ENCODE measurements at regions not wholly inside any gene's neighbourhood (a gene's known extent, or its start where the extent isn't known, plus 50 kb on each side); places are given as distances from the start of the nearest gene placed in this dataset.
A peak's percentile ranks its signal among the peaks of the same experiment; 100 is the strongest.

DNA sequence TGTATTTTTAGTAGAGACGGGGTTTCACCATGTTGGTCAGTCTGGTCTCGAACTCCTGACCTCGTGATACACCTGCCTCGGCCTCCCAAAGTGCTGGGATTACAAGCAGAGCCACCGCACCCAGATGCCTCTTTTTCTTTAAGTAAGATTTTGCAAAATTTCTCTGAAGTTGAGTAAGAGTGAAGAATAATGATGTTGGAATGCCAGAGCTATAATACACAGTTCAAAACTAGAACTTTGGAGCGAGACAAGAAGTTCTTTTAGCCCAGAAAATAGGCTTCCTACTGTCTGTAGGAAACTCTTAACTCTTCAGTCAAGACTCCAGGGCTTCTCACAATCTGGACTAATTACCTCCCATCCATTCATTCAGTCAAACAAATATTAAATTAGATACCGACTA lies 51.4 kb downstream of the MARCHF4 start:
- DNase-seq, result no peak

DNA sequence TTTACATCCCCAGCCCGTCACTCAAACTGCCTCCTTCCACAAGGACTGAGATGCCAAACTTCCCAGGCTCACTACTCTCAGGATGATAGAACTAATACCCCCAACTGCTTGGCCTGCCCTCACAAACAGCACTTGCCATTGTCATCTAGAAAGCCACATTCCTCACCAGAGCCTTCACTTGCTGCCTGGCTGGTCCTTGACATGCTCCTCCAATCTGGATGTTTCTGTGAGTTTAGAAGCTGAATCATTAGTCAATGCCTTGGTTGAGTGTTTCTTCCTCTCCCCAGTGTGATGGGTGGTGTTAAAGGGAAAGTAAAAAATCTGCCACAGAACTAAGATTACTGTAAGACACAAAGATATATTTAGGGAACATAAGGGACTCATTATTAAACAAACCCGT lies 52.5 kb downstream of the MARCHF4 start:
- no peak for DNase-seq

DNA sequence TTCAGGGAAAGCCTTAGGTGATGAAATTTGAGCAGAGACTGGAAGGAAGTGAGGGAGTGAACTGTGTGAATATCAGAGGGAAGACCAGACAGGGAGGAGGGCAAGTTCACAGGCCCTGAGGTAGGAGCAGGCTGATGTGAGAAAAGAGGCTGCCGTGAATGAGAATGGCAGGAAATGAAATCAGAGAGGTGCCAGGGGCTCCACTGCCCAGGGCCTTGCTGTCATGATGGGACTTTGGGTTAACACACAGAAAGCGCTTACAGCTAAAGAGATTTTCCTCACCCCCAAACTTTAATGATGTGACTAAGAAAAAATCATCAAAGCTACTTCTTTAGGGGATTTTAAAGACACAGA lies 53.8 kb downstream of the MARCHF4 start:
- no peak for DNase-seq

DNA sequence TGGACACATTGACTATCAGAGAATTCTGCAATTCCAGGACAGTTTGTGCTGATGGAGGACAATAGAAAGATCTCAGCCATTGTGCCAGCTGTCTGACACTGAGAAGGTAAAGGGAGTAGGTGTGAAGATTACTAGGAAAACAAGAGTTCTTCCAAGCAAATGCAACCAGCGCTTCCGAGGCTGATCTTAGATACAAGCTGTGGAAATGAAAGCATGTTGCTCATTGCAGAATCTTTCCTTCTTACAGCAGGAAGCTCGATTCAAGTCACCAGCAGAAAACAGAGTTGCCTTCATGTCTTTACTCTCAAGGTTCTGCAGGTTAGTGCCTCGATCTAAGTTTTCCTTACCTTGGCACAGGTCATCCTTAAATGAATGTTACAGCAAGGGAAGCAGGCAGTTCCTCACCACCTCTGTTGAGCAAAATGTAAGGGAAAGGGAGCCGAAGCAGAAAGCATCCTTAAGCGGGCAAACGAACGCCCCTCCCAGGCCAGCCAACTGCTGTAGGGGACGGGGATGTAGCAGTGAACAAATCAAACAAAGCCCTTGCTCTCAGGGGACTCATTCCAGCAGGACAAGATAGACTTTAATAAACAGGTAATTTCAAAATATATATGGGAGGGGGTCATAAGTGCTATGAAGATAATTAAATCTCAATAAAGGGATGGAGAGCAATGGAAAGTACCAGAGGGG lies 54.3 kb downstream of the MARCHF4 start:
- no peak for DNase-seq

DNA sequence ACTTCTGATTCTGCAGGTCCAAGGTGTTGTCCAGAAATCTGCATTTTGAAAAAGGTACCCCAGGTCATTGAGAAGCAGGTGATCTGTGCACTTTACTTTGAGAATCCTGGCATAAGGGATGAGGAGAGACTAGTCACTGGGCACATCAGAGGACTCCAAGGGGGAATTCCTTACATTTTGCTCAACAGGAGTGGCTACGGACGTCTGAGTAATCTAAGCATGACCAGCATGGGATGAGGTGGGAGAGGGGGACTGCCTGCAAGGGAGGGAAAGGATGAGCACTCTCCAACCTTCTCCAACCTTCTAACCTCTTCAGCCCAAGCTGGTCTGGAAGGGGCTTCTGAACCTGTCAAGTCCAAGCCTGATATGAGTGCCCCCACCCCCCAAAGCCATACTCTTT lies 55.5 kb downstream of the MARCHF4 start:
- DNase-seq, result peak in 1 of 2 donors; percentile 45

DNA sequence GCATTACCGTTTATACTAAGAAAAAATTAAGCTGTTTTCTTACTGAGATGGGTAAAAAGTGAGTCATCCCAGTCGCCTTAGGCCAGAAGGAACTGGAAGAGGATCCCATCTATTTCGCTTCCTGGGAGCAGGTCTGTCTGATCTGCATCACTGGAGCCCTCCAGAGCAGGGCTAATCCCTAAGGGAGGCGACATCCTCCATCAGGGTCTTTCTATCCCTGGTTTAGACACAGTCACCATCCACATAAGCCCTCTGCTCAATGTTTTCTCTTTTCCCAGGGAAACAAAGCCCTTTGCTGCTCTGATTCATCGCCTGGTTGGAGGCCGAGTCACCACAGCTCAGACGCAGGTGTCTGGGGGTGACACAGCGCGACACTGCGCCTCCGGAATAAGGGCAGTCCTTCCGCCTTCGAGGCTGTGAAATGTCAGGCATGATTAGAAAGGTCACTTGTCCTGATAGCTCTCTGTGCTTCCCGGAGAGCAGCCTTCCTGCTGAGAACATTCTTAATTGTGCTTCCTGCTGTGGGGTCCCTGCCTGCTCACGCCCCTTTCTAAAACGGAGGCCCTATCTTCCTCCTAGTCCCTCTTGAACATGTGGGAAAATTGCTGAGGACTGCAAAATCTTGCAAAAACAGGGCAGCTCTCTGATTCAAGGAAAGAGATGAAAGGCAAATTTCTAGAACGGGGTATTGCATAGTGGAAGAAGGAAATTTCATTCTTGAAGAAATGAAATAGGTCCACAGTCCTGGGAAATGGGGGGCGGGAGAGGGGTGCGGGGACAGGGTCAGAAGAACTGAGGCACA lies 56.3 kb downstream of the MARCHF4 start:
- peak in 1 of 2 donors; percentile 6 for DNase-seq

DNA sequence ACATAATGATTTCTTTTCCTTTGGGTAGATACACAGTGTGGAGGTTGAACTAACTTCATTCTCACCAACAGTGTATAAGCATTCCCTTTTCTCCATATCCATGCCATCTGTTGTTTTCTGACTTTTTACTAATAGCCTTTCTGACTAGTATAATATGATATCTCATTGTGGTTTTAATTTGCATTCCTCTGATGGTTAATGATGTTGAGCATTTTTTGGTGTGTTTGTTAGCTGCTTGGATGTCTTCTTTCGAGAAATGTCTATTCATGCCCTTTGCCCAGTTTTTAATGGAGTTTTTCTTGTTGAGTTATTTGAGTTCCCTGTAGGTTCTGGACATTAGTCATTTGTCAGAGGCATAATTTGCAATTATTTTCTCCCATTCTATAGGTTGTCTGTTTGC lies 59.8 kb downstream of the MARCHF4 start:
- no peak for DNase-seq

DNA sequence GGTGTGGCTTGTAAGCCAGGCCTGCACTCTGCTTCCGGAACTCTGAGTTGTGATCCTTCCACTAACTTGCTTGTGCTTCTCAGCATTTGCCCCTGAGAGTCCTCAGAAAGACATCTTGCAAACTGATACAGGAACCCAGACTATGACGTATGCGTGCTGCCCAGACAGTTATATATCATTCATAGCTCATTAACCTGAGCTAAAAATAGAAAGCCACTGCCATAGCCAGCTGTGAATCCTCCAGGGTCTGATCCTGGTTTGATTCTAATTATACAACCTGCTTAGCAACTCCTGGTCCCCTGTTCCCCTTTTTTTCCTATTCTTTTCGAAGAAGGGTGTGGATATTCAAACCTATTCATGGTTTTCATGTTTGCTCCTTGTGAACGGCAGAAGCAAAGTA lies 63.7 kb downstream of the MARCHF4 start:
- DNase-seq, result no peak

DNA sequence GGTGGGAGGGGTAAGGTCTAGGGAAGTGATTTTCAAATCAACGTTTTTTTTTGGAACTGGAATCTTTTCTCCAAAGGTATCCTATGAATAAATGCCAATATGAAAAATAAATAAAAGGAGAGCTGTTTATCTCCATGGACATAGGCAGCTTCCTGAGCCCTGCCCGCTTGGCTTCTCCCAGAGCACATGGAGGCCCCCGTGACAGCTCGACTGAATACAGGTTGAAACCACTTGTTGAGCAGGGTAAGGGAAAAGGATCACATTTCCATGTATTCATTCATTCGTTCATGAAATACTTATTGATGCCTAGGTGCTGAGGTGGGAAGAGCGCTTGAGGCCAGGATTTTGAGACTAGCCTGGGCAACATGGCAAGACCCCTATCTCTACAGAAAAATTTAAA lies 64.8 kb downstream of the MARCHF4 start:
- no peak for DNase-seq

DNA sequence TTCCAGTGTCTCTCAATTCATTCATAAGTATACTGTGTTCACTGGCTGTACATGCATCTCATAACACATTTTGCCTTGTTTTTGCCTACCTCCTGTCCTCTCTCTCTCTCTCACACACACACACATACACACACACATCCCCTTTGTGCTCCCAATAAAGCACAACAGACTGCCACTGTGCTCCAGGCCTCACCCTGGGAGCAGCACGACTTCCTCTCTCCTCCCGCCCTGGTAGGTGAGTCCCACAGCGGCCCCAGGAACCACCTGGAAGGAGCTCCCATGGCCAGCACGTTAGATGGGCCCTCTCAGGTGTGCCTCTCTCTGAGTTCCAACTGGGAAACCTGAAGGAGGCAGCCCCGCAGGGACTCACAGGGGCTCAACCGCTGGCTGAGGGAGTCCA lies 65.4 kb downstream of the MARCHF4 start:
- no peak for DNase-seq

DNA sequence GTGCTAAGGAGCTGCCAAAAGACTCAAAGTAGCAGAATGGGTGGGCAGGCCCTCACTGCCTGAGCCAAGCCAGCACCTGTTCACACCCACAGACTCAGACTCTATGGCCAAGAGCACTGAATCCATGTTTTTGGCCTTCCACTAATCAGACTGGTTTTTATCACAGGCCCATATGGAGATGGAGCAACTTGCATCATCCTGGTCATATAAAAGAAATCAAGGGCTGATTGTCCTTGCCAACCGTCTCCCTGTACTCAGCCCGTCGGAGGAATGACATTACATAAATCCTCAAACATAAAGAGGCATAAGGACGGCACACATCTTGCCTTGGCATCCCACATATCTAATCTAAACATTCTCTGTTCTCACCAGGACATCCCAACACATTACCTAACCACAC lies 66.7 kb downstream of the MARCHF4 start:
- no peak for DNase-seq

DNA sequence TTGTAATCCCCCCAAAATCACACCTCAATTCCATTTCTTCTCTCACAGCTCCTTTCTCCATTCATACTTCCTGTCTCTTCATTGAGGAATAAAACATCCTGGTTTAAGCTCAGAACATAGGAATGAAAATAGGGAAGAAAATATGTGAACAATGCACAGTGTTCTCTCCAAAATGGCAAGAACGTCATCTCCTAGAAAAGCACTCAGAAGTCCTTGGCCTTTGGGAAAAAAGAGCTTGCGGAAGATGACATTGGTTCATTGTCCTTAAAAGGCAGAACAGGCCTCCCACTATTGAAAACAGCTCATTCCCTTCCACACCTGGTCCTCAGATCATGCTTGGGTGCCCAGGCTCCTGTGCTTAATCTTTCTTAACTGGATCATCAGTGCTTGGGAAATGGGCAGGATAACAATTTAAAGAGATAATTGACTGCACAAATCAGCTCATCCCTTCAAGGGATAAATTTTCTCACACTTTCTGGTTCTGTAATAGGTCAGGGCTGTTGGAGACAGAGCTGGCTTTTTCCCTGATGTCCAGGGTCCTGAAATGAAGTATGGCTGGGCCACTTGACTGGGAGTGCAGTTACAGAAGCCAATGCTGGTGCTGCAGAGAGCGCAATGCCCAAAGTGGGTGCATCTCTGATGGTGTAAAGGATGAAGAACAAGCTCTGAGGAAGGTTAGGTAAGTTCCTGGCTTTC lies 69.2 kb downstream of the MARCHF4 start:
- DNase-seq, result no peak

DNA sequence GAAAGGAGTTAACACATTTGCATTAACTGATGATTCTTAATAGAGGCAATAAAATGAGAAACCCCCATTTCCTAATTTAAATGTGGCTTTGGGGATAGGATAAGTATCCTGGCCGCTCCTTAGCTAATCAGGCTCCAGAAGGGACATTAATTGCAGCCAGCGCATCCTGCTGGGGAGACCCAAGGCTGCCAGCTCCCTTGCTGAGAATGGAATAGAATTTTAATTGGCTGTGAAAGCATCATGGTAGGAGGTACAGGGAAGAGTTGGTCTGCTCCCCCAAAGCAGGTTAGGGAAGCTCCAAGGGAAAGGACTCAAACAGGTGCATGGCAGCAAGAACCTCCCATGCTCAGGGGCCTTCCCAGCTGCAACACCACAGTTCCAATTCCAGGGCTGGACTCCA lies 71.4 kb downstream of the MARCHF4 start:
- DNase-seq, result no peak

DNA sequence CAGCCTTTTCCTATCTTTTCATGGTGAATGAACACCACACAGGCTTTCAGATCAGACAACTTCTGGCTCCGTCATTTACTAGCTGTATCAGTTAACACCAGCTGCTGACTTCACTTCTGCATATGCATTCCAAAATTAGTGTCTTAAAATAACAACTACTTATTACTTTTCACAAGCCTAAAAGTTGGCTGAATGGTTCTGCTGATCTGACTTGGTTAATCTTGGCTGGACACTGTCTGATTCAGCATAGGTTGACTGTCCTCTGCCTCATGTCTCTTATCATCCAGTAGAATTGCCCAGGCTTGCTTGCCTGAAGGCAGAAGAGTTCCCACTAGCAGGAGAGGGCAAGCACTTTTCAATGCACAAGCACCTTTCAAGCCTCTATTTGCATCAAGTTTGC lies 72.7 kb downstream of the MARCHF4 start:
- DNase-seq, result no peak

DNA sequence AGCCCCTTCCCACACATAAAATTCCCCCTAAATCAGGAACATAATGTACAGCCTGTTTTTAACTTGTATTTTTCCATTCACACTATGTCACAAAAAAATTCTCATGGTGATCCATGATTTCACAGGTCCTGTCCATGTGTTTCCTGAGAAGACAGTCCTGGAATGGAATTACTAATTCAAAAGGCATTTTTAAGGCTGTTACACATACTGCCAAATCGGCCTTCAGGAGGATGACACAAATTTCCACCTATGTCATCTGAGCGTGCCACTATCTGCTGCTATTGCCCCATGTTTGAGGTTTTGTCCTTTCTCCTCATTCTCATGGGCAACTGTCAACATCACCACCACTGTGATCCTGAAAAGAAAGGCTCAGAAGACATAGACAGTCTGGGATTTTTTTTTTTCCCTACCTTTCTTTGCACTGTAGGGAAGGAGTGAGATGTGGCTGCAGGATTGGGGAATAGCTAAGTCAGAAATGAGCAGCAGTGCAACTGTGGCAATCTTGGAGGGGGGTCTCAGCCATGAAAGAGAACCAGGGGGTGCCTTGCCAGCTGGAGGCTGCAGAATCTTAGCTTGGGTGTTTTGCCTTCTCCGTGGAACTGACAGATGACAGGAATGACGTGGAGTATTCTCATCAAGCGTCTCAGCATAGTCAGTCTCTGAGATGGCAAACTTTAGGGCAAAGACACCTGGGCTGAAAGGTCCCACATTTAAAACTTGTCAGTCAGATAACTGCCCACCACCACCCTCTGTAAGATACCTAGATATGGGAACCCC lies 73.4 kb downstream of the MARCHF4 start:
- no peak for DNase-seq

DNA sequence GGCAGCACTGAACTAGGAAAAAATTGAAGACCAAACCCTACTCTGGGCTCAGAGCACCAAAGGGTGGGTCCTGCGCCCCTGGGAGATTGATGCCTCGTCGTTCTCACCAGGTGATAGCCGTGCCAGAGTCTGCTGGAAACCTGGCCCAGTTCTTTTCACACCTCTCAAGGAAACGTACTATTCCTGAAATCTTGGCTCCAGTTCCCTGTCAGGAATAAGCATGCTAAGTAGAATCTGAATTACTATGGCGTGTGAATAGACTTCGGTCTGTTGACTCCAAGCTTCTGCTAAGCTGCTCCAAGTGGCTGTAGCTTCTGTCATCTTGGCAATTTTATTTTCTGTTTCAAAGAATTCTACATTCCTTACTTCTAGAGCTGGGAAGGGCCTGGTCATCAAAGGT lies 75.4 kb downstream of the MARCHF4 start:
- no peak for DNase-seq

DNA sequence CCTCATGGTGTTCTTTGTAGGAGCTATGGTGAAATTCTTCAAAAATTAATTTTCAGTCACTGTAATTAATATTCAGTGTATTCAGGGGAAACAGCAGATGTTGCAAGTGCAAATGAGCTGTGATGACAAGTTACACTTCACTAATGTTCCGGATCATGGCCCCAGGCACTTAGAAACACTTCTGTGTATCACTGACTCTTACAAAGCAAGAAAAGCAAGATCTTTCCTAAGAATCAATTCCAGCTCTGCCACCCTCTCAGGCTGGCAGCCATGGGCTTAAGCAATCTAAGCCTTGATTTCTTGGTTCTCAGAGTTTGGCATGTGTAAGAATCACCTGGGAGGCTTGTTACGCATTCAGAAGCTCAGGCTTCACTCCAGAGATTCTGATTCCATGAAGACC lies 78.0 kb downstream of the MARCHF4 start:
- no peak for DNase-seq

DNA sequence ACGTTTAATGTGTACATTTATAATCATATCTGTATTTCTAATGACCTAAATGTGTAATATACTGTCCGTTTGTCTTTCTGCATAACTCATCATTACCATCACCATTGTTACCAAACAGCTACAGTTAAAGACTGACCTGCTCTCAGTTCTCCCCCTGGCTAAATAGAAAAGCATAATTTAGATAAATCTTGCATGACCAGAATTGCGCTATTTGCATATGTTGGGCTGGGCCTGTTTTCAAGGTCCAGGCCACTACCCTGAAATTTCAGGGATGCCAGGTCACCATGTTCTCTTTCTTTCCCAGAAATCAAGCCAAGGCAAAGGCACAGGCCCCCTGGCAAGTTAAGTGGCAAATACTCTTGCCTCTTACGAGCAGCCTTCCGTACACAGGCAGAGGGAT lies 78.4 kb downstream of the MARCHF4 start:
- no peak for DNase-seq

DNA sequence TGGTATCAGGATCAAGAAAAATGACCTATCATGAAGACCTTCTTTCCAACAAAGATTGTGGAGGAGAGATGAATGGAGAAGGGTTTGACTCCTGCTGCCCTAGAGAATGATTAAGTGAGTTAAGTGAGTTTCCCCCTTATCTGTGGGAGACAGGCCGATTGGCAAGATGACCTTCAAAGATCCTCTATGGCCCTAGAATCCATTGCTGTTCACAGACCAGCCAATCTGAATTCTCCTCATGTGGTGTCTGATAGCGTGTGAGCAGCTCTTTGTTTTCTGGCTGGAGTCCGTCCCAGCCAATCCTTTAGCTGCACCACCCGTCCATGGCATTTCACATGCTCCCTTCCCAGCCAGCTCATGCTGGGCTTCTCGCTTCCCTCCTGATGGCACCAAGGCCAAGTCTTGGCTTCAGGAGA lies 79.4 kb downstream of the MARCHF4 start:
- DNase-seq, result no peak

DNA sequence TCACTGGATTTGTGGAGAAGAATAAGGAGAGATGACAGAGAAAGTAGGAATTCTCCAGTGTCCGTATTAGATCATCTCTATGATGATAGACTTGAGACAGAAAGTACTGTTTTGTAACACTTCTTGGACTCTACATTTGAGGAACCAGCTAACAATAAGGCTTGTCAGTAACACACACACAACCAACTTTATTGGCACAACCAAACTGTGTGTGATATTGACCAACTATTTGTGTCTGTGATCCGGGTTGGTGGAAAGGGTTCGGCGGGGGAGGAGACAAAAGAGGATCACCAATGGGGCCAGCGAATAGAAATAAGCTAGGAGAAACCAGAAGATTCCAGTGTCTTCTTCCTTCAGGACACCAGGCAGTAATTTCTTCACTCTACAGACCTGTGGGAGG lies 79.8 kb downstream of the MARCHF4 start:
- peak in 1 of 2 donors; percentile 3 for DNase-seq

DNA sequence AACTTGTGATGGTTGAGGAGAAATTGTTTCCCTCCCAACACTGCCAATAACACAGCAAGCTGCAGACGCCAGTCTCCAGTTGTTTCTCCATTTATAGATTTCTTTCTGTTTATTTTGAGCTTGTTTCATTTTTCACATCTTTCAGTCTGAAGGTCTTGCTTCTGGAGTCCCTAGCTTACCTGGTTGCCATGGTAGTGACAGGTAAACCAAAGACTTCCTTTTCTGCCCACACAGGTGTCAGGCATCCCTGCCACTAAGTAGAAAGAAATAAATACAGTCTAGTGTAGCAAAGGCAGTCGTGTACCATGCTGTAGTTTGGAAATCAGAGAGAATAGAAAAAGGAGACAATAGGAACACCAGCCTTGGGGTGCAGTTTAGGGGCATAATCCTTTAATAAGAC lies 82.8 kb downstream of the MARCHF4 start:
- DNase-seq, result no peak

DNA sequence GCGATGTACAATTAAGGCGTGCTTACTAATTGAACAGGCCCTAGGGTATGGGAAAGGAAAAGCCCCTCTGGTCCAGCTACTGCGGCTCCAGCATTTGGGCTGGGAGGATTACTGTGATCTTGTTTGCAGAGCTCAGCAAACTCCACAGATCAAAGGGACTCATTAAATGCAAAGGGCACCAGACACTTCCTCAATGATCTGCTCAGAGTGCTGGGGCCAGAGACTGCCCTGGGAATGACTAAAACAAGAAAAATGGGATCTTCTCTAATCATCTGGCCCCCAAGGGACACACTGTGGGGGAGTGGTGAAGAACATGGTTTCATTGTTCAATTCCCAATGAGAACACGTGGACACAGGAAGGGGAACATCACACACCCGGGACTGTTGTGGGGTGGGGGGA lies 85.0 kb downstream of the MARCHF4 start:
- DNase-seq, result no peak

DNA sequence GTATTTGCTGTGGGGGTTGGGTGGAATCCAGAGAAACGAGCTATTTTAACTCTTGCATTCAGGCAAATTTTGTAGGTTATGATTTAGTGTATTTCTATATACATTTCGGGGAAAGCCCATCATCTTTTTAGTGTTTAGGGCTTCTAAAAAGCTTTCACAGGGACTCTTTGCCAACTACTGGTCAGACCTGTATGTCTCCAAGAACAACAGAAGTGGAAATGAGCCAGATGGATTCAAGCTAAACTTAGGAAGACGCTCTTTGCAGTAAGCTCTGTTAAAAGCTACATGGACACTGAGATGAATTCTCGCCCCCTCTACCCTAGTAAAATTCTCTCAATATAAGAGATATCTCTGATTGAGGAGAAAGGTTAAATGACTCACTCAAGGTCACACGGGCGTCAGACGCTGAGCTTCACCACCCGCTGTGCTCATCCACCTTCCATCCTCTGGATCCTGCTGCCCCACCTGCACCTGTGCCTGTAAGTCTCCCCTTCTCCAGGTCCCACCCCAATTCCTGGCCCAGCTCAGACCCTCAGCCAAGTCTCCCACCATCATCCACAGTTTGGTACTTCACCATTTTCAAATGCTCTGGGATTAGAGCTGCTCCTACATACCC lies 85.6 kb downstream of the MARCHF4 start:
- DNase-seq, result no peak
